Transverse colon (tissue), 4 donors: ENCODE measurements at regions not wholly inside any gene's neighbourhood (a gene's known extent, or its start where the extent isn't known, plus 50 kb on each side); places are given as distances from the start of the nearest gene placed in this dataset.
A peak's percentile ranks its signal among the peaks of the same experiment; 100 is the strongest.

Source experiments
- DNase-seq: peaks from one replicate; pipeline ENCODE4 v3.0.0-alpha.2; 2019
- H3K27ac ChIP-seq, 4 donors: fragments of 200-600 bp; sonication (generic); 2 replicates each; pipeline ENCODE4 v1.5.1; 2016 to 2018; ENCODE audit warnings: inconsistent platforms in 4 of 4
- H3K27me3 ChIP-seq: fragments of 200-600 bp; sonication (generic); 2 replicates; pipeline ENCODE4 v1.5.1; 2017; ENCODE audit warnings: inconsistent platforms
- H3K36me3 ChIP-seq, 4 donors: fragments of 200-600 bp; sonication (generic); 2 replicates each; pipeline ENCODE4 v1.5.1; 2017 to 2019; ENCODE audit warnings: inconsistent platforms in 4 of 4
- H3K4me1 ChIP-seq, 4 donors: fragments of 200-600 bp; sonication (generic); 2 replicates each; pipeline ENCODE4 v1.5.1; 2017 to 2020; ENCODE audit warnings: inconsistent platforms in 4 of 4
- H3K4me3 ChIP-seq, 4 donors: fragments of 200-600 bp; sonication (generic); 1 replicate in 1 of 4; 2 replicates in 3 of 4; pipeline versions ENCODE4 v1.5.1 to v1.6.1; 2017 to 2019; ENCODE audit warnings: inconsistent platforms in 4 of 4
- H3K9me3 ChIP-seq, 2 donors: fragments of 200-600 bp; sonication (generic); 2 replicates each; pipeline ENCODE4 v1.5.1; 2017 to 2019; ENCODE audit warnings: inconsistent platforms in 2 of 2
- EP300 ChIP-seq: sonication (generic); formaldehyde crosslinking; IDR thresholded peaks from one replicate; pipeline ENCODE4 v1.6.1; 2017; ENCODE audit warnings: antibody characterized with exemption, low read depth
- POLR2A ChIP-seq: fragments of 450-650 bp; IDR thresholded peaks from one replicate; pipeline ENCODE4 v1.6.1; 2016; ENCODE audit warnings: antibody characterized with exemption, mild to moderate bottlenecking, moderate library complexity
- POLR2AphosphoS5 ChIP-seq, 3 donors: sonication (generic); formaldehyde crosslinking; IDR thresholded peaks; one replicate each; pipeline ENCODE4 v1.6.1; 2016; ENCODE audit warnings: antibody characterized with exemption in 3 of 3
- WGBS, 2 donors: methylation state at CpG; one replicate each; pipeline ENCODE4 v1.1.5; 2018; ENCODE audit warnings: low coverage in 1 of 2; 5-methylcytosine and 5-hydroxymethylcytosine counted together
- in situ Hi-C, 4 donors: fragments of 200-750 bp; cut with MboI; loops; one replicate each; pipeline versions ENCODE4 v1.15.0 to v1.15.1; 2017; ENCODE audit warnings: low sequenced_read_pairs in 3 of 4, low pct_ligation_motif_present in 1 of 4, low pct_unique_long_range_greater_than_20kb in 1 of 4
- intact Hi-C: fragments of 100-400 bp; cut with DNase I; formaldehyde crosslinking; loops from one replicate; pipeline ENCODE4 v1.15.1; 2023; ENCODE audit warnings: low total_unique reads
- TF ChIP-seq, protein P1 (sequence below), 5 experiments: fragments of 200-600 bp in 3 of 5; fragments of 450-650 bp in 2 of 5; sonication (generic) in 3 of 5; IDR thresholded peaks; 1 replicate in 2 of 5; 2 replicates in 3 of 5; pipeline ENCODE4 v1.5.1; 2016 to 2017; ENCODE audit warnings: antibody characterized with exemption in 5 of 5, inconsistent platforms in 3 of 5, mild to moderate bottlenecking in 2 of 5, moderate library complexity in 1 of 5

DNA sequence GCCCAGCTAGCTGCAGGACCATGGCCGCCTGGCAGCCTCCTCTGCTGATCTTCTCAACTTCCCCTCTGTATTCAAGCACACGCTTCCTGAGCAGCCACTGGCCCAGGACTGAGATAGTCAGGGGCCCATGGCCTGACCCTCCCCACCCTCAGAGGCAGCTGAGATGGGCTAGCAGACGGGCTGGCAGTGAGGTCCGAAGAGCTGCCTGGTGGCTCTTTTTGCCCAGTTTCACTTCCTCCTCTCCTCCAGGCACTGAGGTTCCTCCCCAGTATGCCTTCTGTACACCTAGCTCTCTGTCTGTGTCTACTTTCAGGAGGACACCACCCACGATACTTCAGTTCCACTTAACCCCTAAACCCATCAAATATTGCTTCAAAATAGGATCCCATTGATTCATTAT is 395.6 kb downstream of the TNS3 start:
- DNase-seq: no peak

DNA sequence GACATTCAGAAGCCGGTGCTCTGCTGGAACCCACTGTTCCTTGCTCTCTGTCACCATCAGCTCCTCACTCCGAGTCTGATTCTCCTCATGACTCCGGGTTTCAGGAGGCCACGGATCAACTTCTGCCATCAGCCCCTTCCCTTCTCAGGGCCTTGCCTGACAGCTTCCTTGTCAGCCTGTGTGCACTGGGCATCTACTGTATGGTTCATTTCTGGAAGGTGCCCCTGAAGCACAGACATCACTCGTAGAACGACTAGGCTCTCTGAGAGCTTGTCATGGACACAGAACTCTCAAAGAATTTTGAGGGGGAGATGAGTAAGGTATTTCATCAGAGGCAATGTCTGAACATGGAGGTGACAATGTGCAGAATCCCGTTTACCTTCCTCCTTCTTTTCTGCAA is 396.1 kb downstream of the TNS3 start:
- Histone ChIP-seq H3K36me3 (no peaks in the 10 kb centered on the region), H3K27me3 (no peaks in the 10 kb centered on the region), H3K27ac (peak overlapping the region in 1 of 4 donors; percentile 31), H3K4me3 (no peak overlapping the region), H3K4me1 (peaks cover 5 to 20% (median 10%) of the 10 kb centered on the region in 4 donors), H3K9me3 (no peaks in the 10 kb centered on the region)
- in situ Hi-C loops: loop anchor here in 3 of 4 donors (10.0 to 25.0 kb wide), 3 partner anchors 1261 to 1274 kb away; partner anchors contain the start of gene IGFBP3 (in 2 of the 3)
- intact Hi-C loops: no loop called here
- no peak for DNase-seq
- TF ChIP-seq POLR2A: no peak
- TF ChIP-seq, protein P1, sequence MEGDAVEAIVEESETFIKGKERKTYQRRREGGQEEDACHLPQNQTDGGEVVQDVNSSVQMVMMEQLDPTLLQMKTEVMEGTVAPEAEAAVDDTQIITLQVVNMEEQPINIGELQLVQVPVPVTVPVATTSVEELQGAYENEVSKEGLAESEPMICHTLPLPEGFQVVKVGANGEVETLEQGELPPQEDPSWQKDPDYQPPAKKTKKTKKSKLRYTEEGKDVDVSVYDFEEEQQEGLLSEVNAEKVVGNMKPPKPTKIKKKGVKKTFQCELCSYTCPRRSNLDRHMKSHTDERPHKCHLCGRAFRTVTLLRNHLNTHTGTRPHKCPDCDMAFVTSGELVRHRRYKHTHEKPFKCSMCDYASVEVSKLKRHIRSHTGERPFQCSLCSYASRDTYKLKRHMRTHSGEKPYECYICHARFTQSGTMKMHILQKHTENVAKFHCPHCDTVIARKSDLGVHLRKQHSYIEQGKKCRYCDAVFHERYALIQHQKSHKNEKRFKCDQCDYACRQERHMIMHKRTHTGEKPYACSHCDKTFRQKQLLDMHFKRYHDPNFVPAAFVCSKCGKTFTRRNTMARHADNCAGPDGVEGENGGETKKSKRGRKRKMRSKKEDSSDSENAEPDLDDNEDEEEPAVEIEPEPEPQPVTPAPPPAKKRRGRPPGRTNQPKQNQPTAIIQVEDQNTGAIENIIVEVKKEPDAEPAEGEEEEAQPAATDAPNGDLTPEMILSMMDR (IDR thresholded peaks at IDR 0.05): no peak
- no peak for TF ChIP-seq EP300
- no peak for TF ChIP-seq POLR2AphosphoS5 (IDR thresholded peaks at IDR 0.05)
- 90 to 92% methylated on average over 4 to 7 of the region's 7 CpGs for WGBS, 2 donors

More for the DNA sequence above, 395.6 kb downstream of the TNS3 start:
- no peak for TF ChIP-seq POLR2AphosphoS5 (IDR thresholded peaks at IDR 0.05)
- TF ChIP-seq, protein P1 (IDR thresholded peaks at IDR 0.05): no peak
- TF ChIP-seq EP300: no peak
- TF ChIP-seq POLR2A: no peak
- intact Hi-C loops (no loop called here), in situ Hi-C loops (loop anchor here in 3 of 4 donors (10.0 to 25.0 kb wide), 3 partner anchors 1262 to 1274 kb away; partner anchors contain the start of gene IGFBP3 (in 2 of the 3))
- Histone ChIP-seq H3K4me3 (no peak overlapping the region), H3K36me3 (no peaks in the 10 kb centered on the region), H3K27me3 (no peaks in the 10 kb centered on the region), H3K4me1 (peaks cover 5 to 23% (median 11%) of the 10 kb centered on the region in 4 donors), H3K9me3 (no peaks in the 10 kb centered on the region), H3K27ac (no peak overlapping the region)
- 71 to 76% methylated on average over 1 to 5 of the region's 5 CpGs for WGBS, 2 donors

DNA sequence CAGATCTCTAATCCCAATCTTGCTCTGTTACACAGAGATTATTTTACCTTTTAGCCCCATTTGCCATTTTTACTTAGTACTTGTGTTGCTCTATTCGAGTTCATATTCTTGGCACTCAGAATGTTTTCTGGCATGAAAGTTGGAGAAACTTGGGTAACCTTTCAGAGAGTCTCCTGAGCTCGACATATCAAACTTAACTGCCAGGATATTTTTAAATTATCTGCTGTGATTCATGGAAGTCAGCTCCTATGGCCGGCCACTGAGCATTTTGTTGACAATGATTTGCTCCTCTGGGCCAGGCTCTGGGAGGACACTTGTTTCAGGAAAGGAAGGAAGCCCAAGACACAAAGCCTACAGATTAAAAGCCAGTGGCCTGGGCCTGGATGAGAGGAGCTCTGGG is 396.7 kb downstream of the TNS3 start:
- 61 to 67% methylated on average over 3 of the region's 3 CpGs for WGBS, 2 donors
- in situ Hi-C loops: loop anchor here in 3 of 4 donors (10.0 to 25.0 kb wide), 3 partner anchors 1260 to 1273 kb away; partner anchors contain the start of gene IGFBP3 (in 2 of the 3)
- intact Hi-C loops: no loop called here
- H3K36me3 ChIP-seq: no peaks in the 10 kb centered on the region
- H3K27me3 ChIP-seq: no peaks in the 10 kb centered on the region
- peak overlapping the region in 1 of 4 donors; percentile 31 for H3K27ac ChIP-seq
- TF ChIP-seq EP300 (no peak), POLR2A (no peak), POLR2AphosphoS5 (IDR thresholded peaks at IDR 0.05) (no peak)
- TF ChIP-seq, protein P1 (IDR thresholded peaks at IDR 0.05): no peak
- DNase-seq: no peak
- no peaks in the 10 kb centered on the region for H3K9me3 ChIP-seq
- H3K4me3 ChIP-seq: no peak overlapping the region
- peaks cover 5 to 21% (median 8%) of the 10 kb centered on the region in 4 donors for H3K4me1 ChIP-seq

DNA sequence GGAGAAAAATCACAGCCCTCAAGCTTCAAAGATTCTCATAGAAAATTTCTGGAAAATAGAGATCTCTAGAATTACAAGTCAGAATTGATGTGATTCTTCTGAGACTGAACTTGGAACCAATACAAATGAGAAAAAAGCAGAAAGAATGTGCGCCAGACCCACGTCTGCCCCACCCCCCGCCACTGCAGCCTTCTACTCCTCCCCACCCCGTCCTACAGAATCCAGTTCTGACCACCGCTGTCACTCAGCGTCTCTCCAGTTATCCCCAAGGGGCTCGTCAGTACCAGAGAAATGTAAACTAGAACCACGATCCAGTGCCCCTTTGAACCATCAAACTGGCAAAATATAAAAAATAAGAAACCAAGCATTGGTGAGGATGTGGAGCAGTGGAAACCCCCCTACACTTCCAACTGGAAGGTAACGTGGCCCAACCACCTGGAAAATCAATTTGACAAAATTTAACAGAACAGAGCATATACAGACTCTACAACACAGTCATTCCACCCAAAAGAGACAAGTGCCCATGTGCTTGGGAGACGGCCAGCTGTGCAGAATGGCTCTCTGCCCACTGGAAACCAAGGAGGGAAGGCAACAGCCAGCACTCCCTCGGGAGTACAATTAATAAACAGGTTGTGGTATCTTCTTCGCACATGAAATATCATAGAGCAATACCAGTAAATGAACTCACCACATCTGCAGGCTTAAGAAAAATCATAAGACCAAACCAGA is 397.9 kb downstream of the TNS3 start:
- DNase-seq: no peak
- Histone ChIP-seq H3K36me3 (no peaks in the 10 kb centered on the region), H3K27ac (no peak overlapping the region), H3K27me3 (no peaks in the 10 kb centered on the region), H3K4me1 (peaks cover 5 to 26% (median 8%) of the 10 kb centered on the region in 4 donors), H3K9me3 (no peaks in the 10 kb centered on the region), H3K4me3 (no peak overlapping the region)
- intact Hi-C loops: no loop called here
- WGBS, 2 donors: 69 to 72% methylated on average over 9 to 12 of the region's 12 CpGs
- TF ChIP-seq POLR2AphosphoS5 (IDR thresholded peaks at IDR 0.05) (no peak), EP300 (no peak), POLR2A (no peak)
- TF ChIP-seq, protein P1 (IDR thresholded peaks at IDR 0.05): no peak
- in situ Hi-C loops: loop anchor here (5.0 to 25.0 kb wide), 4 partner anchors 1259 to 1272 kb away; partner anchors contain the start of gene IGFBP3 (in 2 of the 4)
